Fibroblast of the aortic adventitia (primary cell): ENCODE measurements at regions not wholly inside any gene's neighbourhood (a gene's known extent, or its start where the extent isn't known, plus 50 kb on each side); places are given as distances from the start of the nearest gene placed in this dataset.

Source experiments
- DNase-seq: peaks from one replicate; pipeline ENCODE4 v3.0.0-alpha.2; 2010; ENCODE audit warnings: low read depth
- H3K4me3 ChIP-seq: 2 replicates; pipeline ENCODE4 v1.5.1; 2011; ENCODE audit warnings: low read depth, mild to moderate bottlenecking, control low read depth, low read length, moderate library complexity
- TF ChIP-seq, protein P1 (sequence below): IDR thresholded peaks from 2 replicates; pipeline ENCODE4 v1.5.1; 2011; ENCODE audit warnings: mild to moderate bottlenecking, low read length, control low read depth, inconsistent platforms; ENCODE audit not compliant: insufficient read depth

- no peak for DNase-seq
- H3K4me3 ChIP-seq, result no peak overlapping the region
- TF ChIP-seq, protein P1, sequence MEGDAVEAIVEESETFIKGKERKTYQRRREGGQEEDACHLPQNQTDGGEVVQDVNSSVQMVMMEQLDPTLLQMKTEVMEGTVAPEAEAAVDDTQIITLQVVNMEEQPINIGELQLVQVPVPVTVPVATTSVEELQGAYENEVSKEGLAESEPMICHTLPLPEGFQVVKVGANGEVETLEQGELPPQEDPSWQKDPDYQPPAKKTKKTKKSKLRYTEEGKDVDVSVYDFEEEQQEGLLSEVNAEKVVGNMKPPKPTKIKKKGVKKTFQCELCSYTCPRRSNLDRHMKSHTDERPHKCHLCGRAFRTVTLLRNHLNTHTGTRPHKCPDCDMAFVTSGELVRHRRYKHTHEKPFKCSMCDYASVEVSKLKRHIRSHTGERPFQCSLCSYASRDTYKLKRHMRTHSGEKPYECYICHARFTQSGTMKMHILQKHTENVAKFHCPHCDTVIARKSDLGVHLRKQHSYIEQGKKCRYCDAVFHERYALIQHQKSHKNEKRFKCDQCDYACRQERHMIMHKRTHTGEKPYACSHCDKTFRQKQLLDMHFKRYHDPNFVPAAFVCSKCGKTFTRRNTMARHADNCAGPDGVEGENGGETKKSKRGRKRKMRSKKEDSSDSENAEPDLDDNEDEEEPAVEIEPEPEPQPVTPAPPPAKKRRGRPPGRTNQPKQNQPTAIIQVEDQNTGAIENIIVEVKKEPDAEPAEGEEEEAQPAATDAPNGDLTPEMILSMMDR, result no peak
Measured at GRCh38 chr10:85528318-85528652, 838.3 kb downstream of the GRID1 start.

GRCh38 chr10:85531706-85532105 is 834.9 kb downstream of the GRID1 start:
- no peak overlapping the region for H3K4me3 ChIP-seq
- TF ChIP-seq, protein P1, result no peak
- no peak for DNase-seq

DNA sequence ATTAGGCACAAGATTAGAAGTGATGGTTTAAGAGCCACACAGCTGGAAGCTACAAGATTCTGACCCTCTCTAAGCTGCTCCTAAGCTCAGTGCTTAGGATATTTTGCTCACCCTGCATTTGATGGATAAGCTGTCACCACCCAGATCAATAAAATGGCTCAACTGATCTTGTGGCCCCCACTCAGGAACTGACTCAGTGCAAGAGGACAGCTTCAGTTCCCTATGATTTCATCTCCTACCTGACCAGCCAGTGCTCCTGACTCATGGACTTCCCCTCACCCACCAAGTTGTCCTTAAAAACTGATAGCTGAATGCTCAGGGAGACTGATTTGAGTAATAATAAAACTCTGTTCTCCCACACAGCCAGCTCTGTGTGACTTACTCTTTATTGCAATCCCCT is 833.8 kb downstream of the GRID1 start:
- no peak overlapping the region for H3K4me3 ChIP-seq
- TF ChIP-seq, protein P1, result no peak
- DNase-seq, result no peak

- no peak for DNase-seq
- TF ChIP-seq, protein P1, result no peak
- no peak overlapping the region for H3K4me3 ChIP-seq
Measured at GRCh38 chr10:85535926-85536325, 830.7 kb downstream of the GRID1 start.

- DNase-seq, result no peak
- TF ChIP-seq, protein P1, result no peak
- H3K4me3 ChIP-seq, result no peak overlapping the region
Measured at GRCh38 chr10:85537561-85537960, 829.0 kb downstream of the GRID1 start.

DNA sequence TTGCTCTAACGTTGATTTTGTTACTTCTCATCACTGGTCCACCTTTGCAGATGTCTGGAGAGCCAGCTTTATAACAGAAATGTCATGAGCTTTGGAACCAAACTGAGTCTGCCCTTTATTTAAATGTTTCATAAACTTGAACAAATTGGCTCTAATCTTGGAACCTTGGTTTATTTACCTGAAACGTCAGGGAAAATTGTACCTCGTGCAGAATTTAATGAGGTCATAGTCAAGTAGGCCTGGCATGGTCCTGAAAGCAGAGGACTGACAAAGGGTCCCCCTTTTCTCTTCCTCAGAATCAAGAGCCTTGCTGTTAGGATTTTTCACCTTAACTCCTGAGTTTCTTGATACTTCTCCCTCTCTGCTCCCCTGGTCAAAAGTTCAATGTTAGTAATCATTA is 828.0 kb downstream of the GRID1 start:
- TF ChIP-seq, protein P1, result no peak
- H3K4me3 ChIP-seq, result no peak overlapping the region
- no peak for DNase-seq

GRCh38 chr10:85542152-85542551 is 824.4 kb downstream of the GRID1 start:
- TF ChIP-seq, protein P1, result no peak
- H3K4me3 ChIP-seq, result no peak overlapping the region
- DNase-seq, result no peak
